H1 (cell line): ENCODE measurements at regions not wholly inside any gene's neighbourhood (a gene's known extent, or its start where the extent isn't known, plus 50 kb on each side); places are given as distances from the start of the nearest gene placed in this dataset.

Experiments
- CTCF ChIA-PET: fragments of 300-600 bp; sonication (Branson Sonifier 250); formaldehyde crosslinking; loops from one replicate; lab custom pipeline; 2021; ENCODE audit not compliant: partially characterized antibody; lab: Charles Lee
- POLR2A ChIA-PET: fragments of 300-600 bp; sonication (Branson Sonifier 250); formaldehyde crosslinking; loops from one replicate; lab custom pipeline; 2021; ENCODE audit warnings: inconsistent platforms; ENCODE audit not compliant: partially characterized antibody; lab: Charles Lee
- DNase-seq, 2 experiments: peaks; one replicate each; pipeline versions ENCODE4 v3.0.0 to v3.0.0-alpha.2; 2010 to 2022; ENCODE audit warnings: low spot score in 2 of 2, low read depth in 1 of 2, mixed read lengths in 1 of 2
- FAIRE-seq: peaks from 2 replicates; lab custom pipeline; 2011; peaks lifted over from hg19 to GRCh38; lab: Jason Lieb, UNC
- H2AFZ ChIP-seq: 2 replicates; pipeline ENCODE4 v1.8.1; 2012; ENCODE audit warnings: low read length, inconsistent platforms
- H2AK5ac ChIP-seq: 2 replicates; pipeline ENCODE4 v1.6.1; 2013; ENCODE audit warnings: low read depth, low read length
- H2BK120ac ChIP-seq: replicated peaks from 2 replicates; pipeline ENCODE3; 2013; ENCODE audit warnings: low read depth, low read length, inconsistent platforms
- H2BK12ac ChIP-seq: 2 replicates; pipeline ENCODE4 v1.6.1; 2013; ENCODE audit warnings: low read depth, low read length
- H2BK15ac ChIP-seq: 2 replicates; pipeline ENCODE4 v1.6.1; 2013; ENCODE audit warnings: low read length
- H2BK20ac ChIP-seq: 2 replicates; pipeline ENCODE4 v1.6.1; 2013; ENCODE audit warnings: low read length
- H2BK5ac ChIP-seq: 2 replicates; pipeline ENCODE4 v1.6.1; 2013; ENCODE audit warnings: low read depth, low read length
- H3K14ac ChIP-seq: 2 replicates; pipeline ENCODE4 v1.6.1; 2013; ENCODE audit warnings: inconsistent platforms; ENCODE audit not compliant: insufficient read length
- H3K18ac ChIP-seq: 2 replicates; pipeline ENCODE4 v1.6.1; 2013; ENCODE audit warnings: low read length; ENCODE audit errors: extremely low read depth
- H3K23ac ChIP-seq: 2 replicates; pipeline ENCODE4 v1.6.1; 2013; ENCODE audit warnings: inconsistent platforms; ENCODE audit not compliant: insufficient read length
- H3K23me2 ChIP-seq: 2 replicates; pipeline ENCODE4 v1.6.1; 2013; ENCODE audit warnings: low read depth, low read length
- H3K27ac ChIP-seq: 2 replicates; pipeline ENCODE4 v1.6.1; 2011; ENCODE audit warnings: low read depth, low read length, inconsistent platforms
- H3K27me3 ChIP-seq, 4 experiments: replicated peaks in 1 of 4; 1 replicate in 1 of 4; 2 replicates in 3 of 4; pipeline versions ENCODE4 v1.6.1 to v1.8.1; 2011 to 2013; ENCODE audit warnings: low read length in 3 of 4, mild to moderate bottlenecking in 3 of 4, inconsistent platforms in 2 of 4, mixed read lengths in 2 of 4, moderate library complexity in 1 of 4; ENCODE audit not compliant: control insufficient read depth in 3 of 4, insufficient read depth in 3 of 4; ENCODE audit errors: extremely low read depth in 1 of 4
- H3K36me3 ChIP-seq, 4 experiments: 2 replicates each; pipeline versions ENCODE4 v1.6.1 to v1.8.1; 2011 to 2013; ENCODE audit warnings: mild to moderate bottlenecking in 4 of 4, low read length in 3 of 4, moderate library complexity in 2 of 4, control low read depth in 1 of 4, inconsistent platforms in 1 of 4; ENCODE audit not compliant: insufficient read depth in 4 of 4, control insufficient read depth in 2 of 4
- H3K4ac ChIP-seq: replicated peaks from 2 replicates; pipeline ENCODE3; 2013; ENCODE audit warnings: low read length, low read depth, mixed read lengths, inconsistent platforms; ENCODE audit not compliant: insufficient read length
- H3K4me1 ChIP-seq, 4 experiments: replicated peaks in 1 of 4; 1 replicate in 1 of 4; 2 replicates in 3 of 4; pipeline versions ENCODE4 v1.6.1 to v1.8.1; 2011 to 2013; ENCODE audit warnings: low read length in 3 of 4, inconsistent platforms in 2 of 4, mixed read lengths in 1 of 4; ENCODE audit not compliant: insufficient read depth in 4 of 4, control insufficient read depth in 3 of 4
- H3K4me2 ChIP-seq, 2 experiments: 2 replicates each; pipeline versions ENCODE4 v1.6.1 to v1.8.1; 2011 to 2013; ENCODE audit warnings: low read depth in 2 of 2, low read length in 2 of 2, control low read depth in 1 of 2, inconsistent platforms in 1 of 2, mild to moderate bottlenecking in 1 of 2; ENCODE audit not compliant: insufficient read depth in 1 of 2
- H3K4me3 ChIP-seq, 4 experiments: fragments of 200-600, 300-600 bp in 1 of 4; sonication (generic), shearing (Covaris generic), sonication (Bioruptor Twin) in 1 of 4; 2 replicates each; pipeline versions ENCODE4 v1.5.1 to v1.8.1; 2011 to 2016; ENCODE audit warnings: low read length in 4 of 4, low read depth in 3 of 4, control low read depth in 2 of 4, inconsistent platforms in 2 of 4, mild to moderate bottlenecking in 2 of 4, mixed read lengths in 1 of 4, moderate library complexity in 1 of 4; ENCODE audit not compliant: insufficient read depth in 2 of 4; ENCODE audit errors: extremely low read depth in 1 of 4
- H3K56ac ChIP-seq: replicated peaks from 2 replicates; pipeline ENCODE3; 2013; ENCODE audit warnings: low read depth, mild to moderate bottlenecking, mixed read lengths, low read length, inconsistent platforms; ENCODE audit not compliant: insufficient read length
- H3K79me1 ChIP-seq: 2 replicates; pipeline ENCODE4 v1.6.1; 2013; ENCODE audit warnings: low read depth, low read length, control low read depth
- H3K79me2 ChIP-seq, 2 experiments: 2 replicates each; pipeline versions ENCODE4 v1.6.1 to v1.8.1; 2012 to 2013; ENCODE audit warnings: low read length in 2 of 2, mild to moderate bottlenecking in 2 of 2, inconsistent platforms in 1 of 2; ENCODE audit not compliant: insufficient read depth in 2 of 2, control insufficient read depth in 1 of 2
- H3K9ac ChIP-seq, 4 experiments: replicated peaks in 1 of 4; 1 replicate in 1 of 4; 2 replicates in 3 of 4; pipeline versions ENCODE4 v1.6.1 to v1.8.1; 2011 to 2013; ENCODE audit warnings: low read depth in 3 of 4, low read length in 3 of 4, control low read depth in 2 of 4, mild to moderate bottlenecking in 2 of 4, moderate library complexity in 2 of 4, inconsistent platforms in 1 of 4; ENCODE audit errors: extremely low read depth in 1 of 4
- H3K9me3 ChIP-seq, 2 experiments: 2 replicates each; pipeline versions ENCODE4 v1.6.1 to v1.8.1; 2012 to 2013; ENCODE audit warnings: mild to moderate bottlenecking in 2 of 2, moderate library complexity in 2 of 2, control low read depth in 1 of 2, inconsistent platforms in 1 of 2, low read depth in 1 of 2, low read length in 1 of 2, mixed read lengths in 1 of 2; ENCODE audit not compliant: insufficient read depth in 2 of 2
- H4K20me1 ChIP-seq, 2 experiments: replicated peaks in 1 of 2; 2 replicates each; pipeline versions ENCODE3 to v1.8.1; 2011 to 2013; ENCODE audit warnings: inconsistent platforms in 2 of 2, low read length in 2 of 2, mild to moderate bottlenecking in 1 of 2; ENCODE audit not compliant: insufficient read depth in 2 of 2, control insufficient read depth in 1 of 2
- H4K5ac ChIP-seq: 2 replicates; pipeline ENCODE4 v1.6.1; 2013; ENCODE audit warnings: low read length, low read depth, mixed read lengths, inconsistent platforms; ENCODE audit not compliant: insufficient read length
- H4K8ac ChIP-seq: 2 replicates; pipeline ENCODE4 v1.8.0; 2013; ENCODE audit warnings: mild to moderate bottlenecking, moderate library complexity, low read length, inconsistent platforms; ENCODE audit not compliant: insufficient read depth; ENCODE audit errors: extremely low read depth
- H4K91ac ChIP-seq: replicated peaks from 2 replicates; pipeline ENCODE3; 2013; ENCODE audit warnings: low read length, mixed read lengths, inconsistent platforms; ENCODE audit not compliant: insufficient read length
- HDAC2 ChIP-seq, 2 experiments: fragments of 300-600 bp in 1 of 2; sonication (generic) in 1 of 2; IDR thresholded peaks; 2 replicates each; pipeline ENCODE4 v1.6.1; 2011 to 2012; ENCODE audit warnings: low read depth in 2 of 2, low read length in 2 of 2, mild to moderate bottlenecking in 2 of 2, moderate library complexity in 2 of 2, borderline replicate concordance in 1 of 2, inconsistent platforms in 1 of 2
- KDM5A ChIP-seq: fragments of 200-600 bp; IDR thresholded peaks from 2 replicates; pipeline ENCODE4 v1.7.1; 2012; ENCODE audit warnings: mild to moderate bottlenecking, low read length, inconsistent platforms, mixed read lengths
- MAX ChIP-seq: IDR thresholded peaks from 2 replicates; pipeline ENCODE4 v1.6.1; 2012; ENCODE audit warnings: inconsistent platforms
- RBBP5 ChIP-seq: IDR thresholded peaks from 2 replicates; pipeline ENCODE4 v1.7.1; 2012; ENCODE audit warnings: low read depth, mild to moderate bottlenecking, inconsistent platforms, low read length, moderate library complexity, borderline replicate concordance
- SIN3A ChIP-seq, 2 experiments: IDR thresholded peaks in 1 of 2; conservative IDR thresholded peaks in 1 of 2; 2 replicates each; pipeline ENCODE4 v1.6.1; 2011 to 2012; ENCODE audit warnings: low read length in 2 of 2, improper control_type of control experiment in 1 of 2, low read depth in 1 of 2, mild to moderate bottlenecking in 1 of 2
- SP1 ChIP-seq: IDR thresholded peaks from 2 replicates; pipeline ENCODE4 v1.6.1; 2011; ENCODE audit warnings: low read depth, low read length
- TAF1 ChIP-seq: IDR thresholded peaks from 2 replicates; pipeline ENCODE4 v1.6.1; 2011; ENCODE audit warnings: mild to moderate bottlenecking, low read depth, low read length
- WGBS, 2 experiments: shearing (Covaris generic) in 1 of 2; methylation state at CpG; one replicate each; pipeline versions ENCODE4 v1.1.6 to v1.1.7; 2013 to 2015; ENCODE audit warnings: low lambda C conversion rate in 2 of 2, mixed read lengths in 2 of 2, inconsistent platforms in 1 of 2, low coverage in 1 of 2, missing lambda C conversion rate in 1 of 2; ENCODE audit not compliant: insufficient replicate concordance in 2 of 2, insufficient coverage in 1 of 2, insufficient read length in 1 of 2; ENCODE audit errors: extremely low coverage in 1 of 2, missing lambda C conversion rate in 1 of 2; 5-methylcytosine and 5-hydroxymethylcytosine counted together

GRCh38 chr13:46480131-46480530 is 72.8 kb upstream of the LRCH1 start:
- FAIRE-seq (no peak), DNase-seq (no peak)
- Histone ChIP-seq H3K56ac (no peak overlapping the region), H4K91ac (no peak overlapping the region), H3K9ac (no peak overlapping the region), H3K9me3 (no peaks in the 10 kb centered on the region), H3K36me3 (no peaks in the 10 kb centered on the region), H2BK20ac (no peak overlapping the region), H2BK5ac (no peak overlapping the region), H3K79me1 (no peaks in the 10 kb centered on the region), H3K27ac (no peak overlapping the region), H2BK120ac (no peak overlapping the region), H3K18ac (no peak overlapping the region), H2AFZ (no peak overlapping the region), H3K27me3 (no peaks in the 10 kb centered on the region), H3K4me3 (no peak overlapping the region), H4K20me1 (no peaks in the 10 kb centered on the region), H3K79me2 (no peaks in the 10 kb centered on the region), H3K23ac (no peak overlapping the region), H3K4ac (no peak overlapping the region), H4K8ac (no peak overlapping the region), H3K14ac (no peak overlapping the region), H3K4me2 (no peak overlapping the region), H3K23me2 (no peaks in the 10 kb centered on the region), H4K5ac (no peak overlapping the region), H2BK12ac (no peak overlapping the region), H3K4me1 (no peaks in the 10 kb centered on the region), H2BK15ac (no peak overlapping the region), H2AK5ac (no peak overlapping the region)
- 93% methylated on average over 5 of the region's 5 CpGs; no CpG with 5 or more reads in 1 of the 2 experiments for WGBS, 2 experiments
- CTCF ChIA-PET = interaction anchor here (0.6 to 0.9 kb wide), 2 partner anchors 239 to 1215 kb away, joined by 3 read pairs; no protein-coding TSS in a partner anchor
- POLR2A ChIA-PET = no interaction called here
- no peak for TF ChIP-seq TAF1
- TF ChIP-seq KDM5A = no peak
- no peak for TF ChIP-seq RBBP5
- no peak for TF ChIP-seq HDAC2 (IDR thresholded peaks at IDR 0.05; ENCODE audit: borderline replicate concordance in 1 of 2, low read depth in 2 of 2, low read length in 2 of 2)
- TF ChIP-seq SP1 = no peak
- TF ChIP-seq MAX = no peak
- TF ChIP-seq SIN3A (conservative IDR thresholded peaks at IDR 0.05 in 1 of 2, IDR thresholded peaks at IDR 0.05 in 1 of 2; ENCODE audit: low read depth in 1 of 2, low read length in 2 of 2) = no peak
